SK-N-SH treated with all-trans-retinoic acid at 6 μM for 48 hours (cell line): ENCODE measurements at regions not wholly inside any gene's neighbourhood (a gene's known extent, or its start where the extent isn't known, plus 50 kb on each side); places are given as distances from the start of the nearest gene placed in this dataset.

Source experiments
- ATAC-seq: fragments of 200-7000 bp; cut with Tn5 transposase; 3 replicates; pipeline ENCODE4 v1.9.1; 2020; ENCODE audit warnings: mild to moderate bottlenecking, moderate library complexity
- ARNTL ChIP-seq: fragments of 450-650 bp; formaldehyde crosslinking; IDR thresholded peaks from 2 replicates; pipeline ENCODE4 v1.5.0; 2020; ENCODE audit warnings: low read depth, mild to moderate bottlenecking, moderate library complexity, borderline replicate concordance
- BACH2 ChIP-seq: fragments of 250-450 bp; sonication (Bioruptor Pico); IDR thresholded peaks from 2 replicates; pipeline ENCODE4 v1.9.0; 2021; ENCODE audit warnings: mild to moderate bottlenecking, borderline replicate concordance
- CSDC2 ChIP-seq: fragments of 250-450 bp; sonication (Bioruptor Pico); IDR thresholded peaks from 2 replicates; pipeline ENCODE4 v1.5.0; 2020; ENCODE audit warnings: mild to moderate bottlenecking, moderate library complexity
- CSRNP3 ChIP-seq: fragments of 250-450 bp; sonication (Bioruptor Pico); IDR thresholded peaks from 2 replicates; pipeline ENCODE4 v1.5.1; 2021; ENCODE audit warnings: mild to moderate bottlenecking, moderate library complexity
- ESRRG ChIP-seq: fragments of 250-450 bp; sonication (Bioruptor Pico); IDR thresholded peaks from 2 replicates; pipeline ENCODE4 v1.6.1; 2021; ENCODE audit warnings: mild to moderate bottlenecking
- GLIS3 ChIP-seq: fragments of 250-450 bp; sonication (Bioruptor Pico); IDR thresholded peaks from 2 replicates; pipeline ENCODE4 v1.5.0; 2020; ENCODE audit warnings: mild to moderate bottlenecking, moderate library complexity
- ISL1 ChIP-seq: fragments of 250-450 bp; sonication (Bioruptor Pico); IDR thresholded peaks from 2 replicates; pipeline ENCODE4 v2.1.2; 2022; ENCODE audit warnings: mild to moderate bottlenecking, moderate library complexity
- OSR1 ChIP-seq: fragments of 250-450 bp; sonication (Bioruptor Pico); IDR thresholded peaks from 2 replicates; pipeline ENCODE4 v1.8.0; 2022; ENCODE audit warnings: moderate library complexity, mild to moderate bottlenecking, inconsistent platforms
- PATZ1 ChIP-seq: fragments of 250-450 bp; sonication (Bioruptor Pico); IDR thresholded peaks from 2 replicates; pipeline ENCODE4 v1.8.0; 2020; ENCODE audit warnings: mild to moderate bottlenecking, moderate library complexity, borderline replicate concordance
- RARB ChIP-seq: fragments of 250-450 bp; sonication (Bioruptor Pico); IDR thresholded peaks from 2 replicates; pipeline ENCODE4 v1.8.0; 2021; ENCODE audit warnings: mild to moderate bottlenecking, moderate library complexity
- TCF4 ChIP-seq: fragments of 250-450 bp; sonication (Bioruptor Pico); IDR thresholded peaks from 2 replicates; pipeline ENCODE4 v1.8.0; 2021; ENCODE audit warnings: mild to moderate bottlenecking, moderate library complexity, borderline replicate concordance
- TOX ChIP-seq: fragments of 250-450 bp; sonication (Bioruptor Pico); IDR thresholded peaks from 2 replicates; pipeline ENCODE4 v1.8.0; 2021; ENCODE audit warnings: mild to moderate bottlenecking, moderate library complexity, borderline replicate concordance
- TSHZ2 ChIP-seq: fragments of 250-450 bp; sonication (Bioruptor Pico); IDR thresholded peaks from 2 replicates; pipeline ENCODE4 v1.5.0; 2020; ENCODE audit warnings: mild to moderate bottlenecking, moderate library complexity
- ZC3H10 ChIP-seq: fragments of 250-450 bp; sonication (Bioruptor Pico); IDR thresholded peaks from 2 replicates; pipeline ENCODE4 v1.5.1; 2021; ENCODE audit warnings: mild to moderate bottlenecking, moderate library complexity
- ZFP3 ChIP-seq: fragments of 250-450 bp; sonication (Bioruptor Pico); IDR thresholded peaks from 2 replicates; pipeline ENCODE4 v1.5.0; 2020; ENCODE audit warnings: mild to moderate bottlenecking, moderate library complexity
- ZFP30 ChIP-seq: fragments of 450-650 bp; formaldehyde crosslinking; IDR thresholded peaks from 2 replicates; pipeline ENCODE4 v1.5.0; 2022; ENCODE audit warnings: mild to moderate bottlenecking, moderate library complexity
- ZNF565 ChIP-seq: fragments of 450-650 bp; formaldehyde crosslinking; conservative IDR thresholded peaks from 2 replicates; pipeline ENCODE4 v1.5.0; 2020; ENCODE audit warnings: low read depth, mild to moderate bottlenecking, moderate library complexity
- ZNF70 ChIP-seq: fragments of 450-650 bp; formaldehyde crosslinking; IDR thresholded peaks from 2 replicates; pipeline ENCODE4 v1.5.0; 2020; ENCODE audit warnings: mild to moderate bottlenecking, moderate library complexity
- ZNF8 ChIP-seq: fragments of 450-650 bp; formaldehyde crosslinking; IDR thresholded peaks from 2 replicates; pipeline ENCODE4 v1.5.0; 2020; ENCODE audit warnings: mild to moderate bottlenecking, moderate library complexity

- no peak for TF ChIP-seq RARB (CRISPR knock-in tag)
- no peak for TF ChIP-seq TOX (CRISPR knock-in tag)
- no peak for TF ChIP-seq CSDC2 (CRISPR knock-in tag)
- ATAC-seq, result no peak
These were observed 374.2 kb downstream of the SMOC2 start for GRCh38 chr6:168815229-168815628.

GRCh38 chr6:168808232-168808631 is 367.2 kb downstream of the SMOC2 start:
- ATAC-seq, result no peak
- TF ChIP-seq ISL1 (no peak), TOX (CRISPR knock-in tag) (no peak), ZFP30 (no peak), ZFP3 (no peak), CSDC2 (CRISPR knock-in tag) (no peak), ZNF565 (CRISPR knock-in tag) (no peak), RARB (CRISPR knock-in tag) (no peak), ZNF70 (CRISPR knock-in tag) (no peak), PATZ1 (CRISPR knock-in tag) (no peak), ESRRG (CRISPR knock-in tag) (no peak), GLIS3 (no peak), ZC3H10 (CRISPR knock-in tag) (no peak), TCF4 (CRISPR knock-in tag) (no peak), BACH2 (no peak), ARNTL (CRISPR knock-in tag) (no peak), CSRNP3 (CRISPR knock-in tag) (no peak)

- TF ChIP-seq GLIS3 (no peak), CSRNP3 (CRISPR knock-in tag) (no peak), OSR1 (CRISPR knock-in tag) (no peak), TCF4 (CRISPR knock-in tag) (no peak), TSHZ2 (no peak), ZNF8 (CRISPR knock-in tag) (no peak)
- ATAC-seq, result no peak
These were observed 363.3 kb downstream of the SMOC2 start for GRCh38 chr6:168804331-168804730.

GRCh38 chr6:168803874-168804273 is 362.9 kb downstream of the SMOC2 start:
- no peak for TF ChIP-seq ZNF8 (CRISPR knock-in tag)
- ATAC-seq, result no peak

GRCh38 chr6:168799067-168799466 is 358.1 kb downstream of the SMOC2 start:
- TF ChIP-seq ARNTL (CRISPR knock-in tag), result no peak
- TF ChIP-seq CSDC2 (CRISPR knock-in tag), result no peak
- no peak for TF ChIP-seq ZC3H10 (CRISPR knock-in tag)
- TF ChIP-seq ZFP30, result no peak
- TF ChIP-seq BACH2, result no peak
- TF ChIP-seq TCF4 (CRISPR knock-in tag), result no peak
- no peak for TF ChIP-seq OSR1 (CRISPR knock-in tag)
- no peak for ATAC-seq
